GM18505 (cell line): ENCODE measurements at regions not wholly inside any gene's neighbourhood (a gene's known extent, or its start where the extent isn't known, plus 50 kb on each side); places are given as distances from the start of the nearest gene placed in this dataset.

ENCODE experiments used
- ATAC-seq: cut with Tn5 transposase; IDR thresholded peaks from one replicate; pipeline ENCODE4 v1.9.1; 2021; ENCODE audit not compliant: unreplicated experiment
- POLR2A ChIP-seq: IDR thresholded peaks from 4 replicates; pipeline ENCODE4 v1.6.1; 2011; ENCODE audit warnings: borderline replicate concordance; ENCODE audit not compliant: insufficient read depth, insufficient read length; ENCODE audit errors: extremely low read depth

DNA sequence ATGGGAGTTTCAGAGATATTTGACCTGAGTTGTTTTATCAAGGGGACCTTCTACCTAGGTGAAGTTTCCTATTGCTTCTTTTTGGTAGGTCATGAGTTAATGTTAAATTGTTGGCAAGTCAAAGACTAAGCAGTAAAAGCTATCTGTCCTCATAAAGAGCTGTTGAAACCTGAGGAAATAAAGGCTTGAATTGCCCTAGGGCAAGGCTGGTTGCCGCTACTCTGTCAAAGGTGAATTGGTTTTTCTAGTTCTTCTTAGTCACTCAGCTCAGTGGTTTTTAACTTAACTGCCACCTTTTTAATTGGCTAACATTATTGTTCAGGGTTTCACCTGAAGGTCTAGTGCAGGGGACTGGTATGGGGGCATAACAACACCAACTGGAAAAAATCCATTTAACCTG, 441.6 kb upstream of the FBXO33 start:
- no peak for TF ChIP-seq POLR2A
- ATAC-seq = no peak

DNA sequence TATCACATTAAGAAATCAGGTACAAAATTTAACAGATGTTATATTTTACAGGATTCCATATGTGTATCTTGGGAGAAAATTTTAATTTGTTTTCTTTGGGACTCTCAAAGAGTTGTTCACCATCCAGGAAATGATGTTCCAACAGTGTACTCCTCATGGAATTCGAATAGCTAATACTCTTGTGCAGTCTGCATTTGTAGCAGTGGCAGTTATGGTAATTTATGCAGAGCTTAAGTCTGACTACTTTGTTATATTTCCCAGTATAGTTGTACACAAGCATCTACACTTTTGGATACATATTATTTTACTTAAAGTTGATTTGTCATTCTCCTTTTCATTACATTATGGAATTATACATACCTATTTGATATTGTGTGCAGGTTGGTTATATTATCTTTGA, 436.7 kb upstream of the FBXO33 start:
- no peak for ATAC-seq
- no peak for TF ChIP-seq POLR2A

DNA sequence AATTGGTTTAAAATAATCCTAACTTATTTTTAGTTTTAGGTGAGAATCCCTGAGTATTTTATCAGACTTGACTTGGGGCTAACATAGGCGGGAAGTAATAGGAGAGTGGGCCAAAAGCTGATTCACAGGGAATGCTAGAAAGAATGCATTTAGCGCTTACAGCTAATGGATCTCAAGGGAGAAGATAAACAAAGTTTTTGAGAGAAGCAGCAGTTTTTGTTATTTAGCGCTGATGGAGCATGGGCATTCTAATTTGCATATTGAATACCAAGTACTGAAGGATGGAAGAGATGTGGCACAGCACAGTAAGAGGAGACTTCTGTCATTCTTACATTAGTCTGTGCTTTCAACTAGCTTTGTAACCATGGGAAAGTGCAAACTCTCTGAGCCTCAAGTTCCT, 436.0 kb upstream of the FBXO33 start:
- no peak for TF ChIP-seq POLR2A
- no peak for ATAC-seq

DNA sequence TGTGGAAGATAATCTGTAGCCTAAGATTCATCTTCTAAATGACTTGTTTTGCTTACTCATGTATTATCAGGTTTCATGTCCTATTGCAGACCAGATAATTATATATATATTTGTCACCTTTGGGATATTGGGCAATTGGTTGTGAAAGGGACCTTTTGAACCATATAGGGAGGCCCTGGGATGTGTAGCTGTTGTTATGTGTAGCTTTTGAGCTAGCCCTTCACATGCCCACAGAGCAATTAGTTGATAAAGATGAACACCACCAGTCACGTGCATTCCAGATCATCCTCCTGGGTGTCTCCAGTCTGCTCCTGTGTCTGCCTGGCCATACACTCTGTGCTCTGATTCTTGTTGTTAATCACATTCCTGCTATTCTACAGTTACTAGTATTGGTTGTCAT, 431.2 kb upstream of the FBXO33 start:
- no peak for TF ChIP-seq POLR2A
- ATAC-seq = no peak

DNA sequence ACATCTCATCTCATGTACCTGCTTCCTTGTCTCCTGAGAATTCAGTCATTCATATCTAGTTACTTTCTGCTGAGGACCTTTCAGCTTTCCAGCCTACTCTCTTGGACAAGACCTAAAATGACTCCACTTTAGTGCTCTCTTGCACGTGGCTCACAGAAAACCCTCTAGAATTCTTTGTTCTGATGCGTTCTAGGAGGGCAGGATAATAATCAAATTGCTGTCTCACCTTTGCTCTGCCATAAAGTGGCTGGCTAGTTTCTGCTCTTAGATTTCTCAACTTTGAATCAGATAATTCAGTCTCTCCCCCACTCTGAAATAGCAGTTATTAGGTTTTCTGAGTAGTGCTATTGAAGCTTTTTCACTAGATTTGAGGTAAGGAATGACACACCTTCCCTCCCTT, 429.5 kb upstream of the FBXO33 start:
- no peak for ATAC-seq
- no peak for TF ChIP-seq POLR2A

DNA sequence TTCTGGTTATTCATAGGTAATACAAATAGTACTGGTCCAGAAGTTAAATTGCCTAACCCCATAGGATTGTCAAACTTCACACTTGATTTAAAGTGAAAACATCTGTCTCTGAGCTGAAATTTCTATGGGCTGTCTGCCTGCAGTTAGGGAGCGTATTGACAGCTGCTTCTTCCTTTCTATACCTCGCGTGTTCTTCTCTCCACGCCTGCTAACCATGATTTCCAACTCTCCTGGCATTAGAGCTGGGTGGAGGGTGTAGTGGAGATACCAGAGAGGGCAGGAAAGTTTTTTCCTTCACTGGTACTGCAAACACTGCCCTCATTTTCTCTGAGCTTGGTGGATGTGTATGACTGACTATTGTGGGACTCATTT, 429.0 kb upstream of the FBXO33 start:
- ATAC-seq = no peak
- no peak for TF ChIP-seq POLR2A

DNA sequence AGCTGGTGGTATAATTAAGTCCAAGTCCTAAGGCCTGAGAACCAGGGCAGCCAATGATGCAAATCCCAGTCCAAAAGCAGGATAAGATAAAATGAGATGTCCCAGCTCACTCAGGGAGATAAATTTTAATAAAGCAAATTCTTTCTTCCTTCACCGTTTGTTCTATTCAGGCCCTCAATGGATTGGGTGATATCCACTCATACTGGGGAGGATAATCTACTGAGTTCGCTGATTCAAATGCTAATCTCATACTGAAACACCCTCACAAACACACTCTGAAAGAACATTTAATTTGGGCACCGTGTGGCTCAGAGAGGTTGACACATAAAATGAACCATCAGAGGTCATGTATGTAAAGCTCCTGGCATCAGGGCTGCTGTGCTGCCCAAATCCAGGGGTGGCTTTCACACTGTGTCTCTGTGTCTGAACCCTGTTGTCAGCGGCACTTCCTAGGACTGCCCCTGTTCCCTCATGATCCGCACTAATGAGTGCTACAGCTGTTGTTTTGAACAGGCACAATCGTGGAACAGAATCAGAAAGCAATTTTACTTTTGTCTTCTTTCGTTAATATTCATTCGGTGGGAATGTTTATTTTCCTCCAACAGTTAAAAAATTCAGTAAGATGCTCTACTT, 428.5 kb upstream of the FBXO33 start:
- ATAC-seq = no peak

DNA sequence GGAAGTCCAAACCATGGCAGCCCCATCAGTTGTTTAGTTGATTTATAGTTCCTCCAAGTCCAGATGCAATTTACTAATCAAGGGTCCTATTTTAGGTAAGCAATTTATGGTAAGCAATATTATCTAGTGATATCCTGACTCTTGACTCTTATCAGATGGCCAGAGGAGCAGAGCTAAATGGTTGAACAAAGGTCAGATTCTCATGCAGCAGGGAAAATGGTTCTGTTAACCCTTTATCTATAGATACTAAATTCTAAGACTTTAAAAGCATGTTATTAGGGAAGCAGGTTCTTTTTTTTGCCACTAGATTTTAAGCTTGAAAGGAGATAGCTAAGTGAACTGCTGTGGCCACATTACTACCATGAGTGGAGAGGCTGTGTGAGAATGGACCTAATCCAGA, 427.1 kb upstream of the FBXO33 start:
- no peak for TF ChIP-seq POLR2A
- ATAC-seq = no peak

More for the DNA sequence above, 428.5 kb upstream of the FBXO33 start:
- TF ChIP-seq POLR2A = no peak

DNA sequence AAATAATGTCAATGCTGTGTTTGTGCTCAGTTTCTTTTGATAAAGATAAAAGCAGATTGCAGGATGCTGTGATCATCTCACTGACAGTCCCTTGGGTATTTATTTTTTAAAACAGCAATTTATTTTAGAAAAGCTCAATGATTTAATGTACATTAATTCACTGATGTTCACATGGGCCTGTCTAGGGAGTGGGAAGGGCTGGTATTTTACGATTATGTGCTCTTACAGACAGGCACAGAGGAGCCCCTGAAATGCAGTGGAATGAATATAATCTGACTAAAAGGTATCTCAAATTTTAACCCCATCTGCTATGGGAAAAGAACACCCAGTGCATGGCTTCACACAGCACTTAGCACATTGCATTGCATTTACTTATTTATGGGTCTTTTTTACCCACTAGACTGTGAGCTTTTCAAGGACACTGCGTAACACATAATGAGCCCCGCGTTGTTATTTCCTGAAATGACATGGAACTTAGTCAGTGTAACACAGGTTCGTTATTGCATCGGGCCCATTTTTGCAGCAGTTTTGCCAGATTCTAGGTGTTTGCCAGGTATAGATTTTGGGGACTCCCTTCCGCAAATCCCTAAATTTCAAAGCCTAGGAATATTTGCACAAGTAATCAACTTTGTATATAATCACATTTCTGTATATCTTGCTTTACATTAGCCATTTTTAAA, 425.3 kb upstream of the FBXO33 start:
- TF ChIP-seq POLR2A = no peak
- ATAC-seq = no peak

DNA sequence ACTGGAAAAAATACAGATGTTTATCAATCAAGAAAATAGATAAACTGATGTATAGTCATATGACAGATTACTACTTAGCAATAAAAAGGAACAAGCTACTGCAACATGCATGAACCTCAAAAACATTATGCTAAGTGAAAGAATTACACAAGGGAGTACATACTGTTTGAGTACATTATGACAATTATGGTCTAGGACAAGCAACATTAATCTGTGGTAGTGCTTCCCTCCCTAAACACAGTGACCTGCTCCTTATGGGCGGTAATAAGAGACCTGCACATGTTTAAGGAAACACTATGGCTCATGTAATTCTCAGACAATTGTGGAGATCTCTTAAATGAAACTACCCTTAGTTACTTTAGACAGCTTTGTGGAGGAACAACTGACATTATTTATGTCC, 421.2 kb upstream of the FBXO33 start:
- no peak for TF ChIP-seq POLR2A
- no peak for ATAC-seq

DNA sequence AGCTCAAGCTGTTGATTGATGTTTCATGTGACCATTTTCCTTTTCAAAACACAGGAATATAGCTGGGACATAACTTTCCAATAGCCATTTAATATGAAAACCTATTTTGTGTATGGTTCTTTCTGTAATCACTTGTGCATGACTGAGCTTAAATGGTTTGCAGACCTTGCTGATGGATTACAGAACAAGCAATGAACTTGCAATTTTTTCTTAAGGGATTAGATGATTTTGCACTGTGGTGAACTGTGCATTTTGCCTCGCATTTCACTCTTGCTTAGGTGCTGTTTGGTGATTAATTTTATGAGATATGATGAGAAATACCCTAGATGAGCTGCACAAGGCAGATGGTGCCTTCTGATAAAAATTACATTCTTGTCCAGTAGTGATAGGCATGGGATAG, 419.0 kb upstream of the FBXO33 start:
- TF ChIP-seq POLR2A = no peak

DNA sequence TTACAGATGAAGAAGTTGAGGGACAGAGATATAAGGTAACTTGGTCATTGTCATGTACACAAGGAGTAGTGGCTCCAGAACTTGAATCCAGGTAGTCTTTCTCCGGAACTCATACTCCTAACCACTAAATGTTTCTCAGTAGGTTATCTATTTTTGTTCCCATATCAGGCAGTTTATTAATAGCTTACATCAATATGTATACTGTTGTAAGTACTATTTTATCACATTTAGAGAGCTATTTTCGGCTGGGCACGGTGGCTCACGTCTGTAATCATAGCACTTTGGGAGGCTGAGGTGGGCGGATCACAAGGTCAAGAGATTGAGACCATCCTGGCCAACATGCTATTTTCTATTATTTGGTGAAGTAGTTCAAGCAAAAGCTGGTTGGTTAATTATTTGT, 415.6 kb upstream of the FBXO33 start:
- no peak for TF ChIP-seq POLR2A
- ATAC-seq = no peak

More for the DNA sequence above, 419.0 kb upstream of the FBXO33 start:
- ATAC-seq = no peak

DNA sequence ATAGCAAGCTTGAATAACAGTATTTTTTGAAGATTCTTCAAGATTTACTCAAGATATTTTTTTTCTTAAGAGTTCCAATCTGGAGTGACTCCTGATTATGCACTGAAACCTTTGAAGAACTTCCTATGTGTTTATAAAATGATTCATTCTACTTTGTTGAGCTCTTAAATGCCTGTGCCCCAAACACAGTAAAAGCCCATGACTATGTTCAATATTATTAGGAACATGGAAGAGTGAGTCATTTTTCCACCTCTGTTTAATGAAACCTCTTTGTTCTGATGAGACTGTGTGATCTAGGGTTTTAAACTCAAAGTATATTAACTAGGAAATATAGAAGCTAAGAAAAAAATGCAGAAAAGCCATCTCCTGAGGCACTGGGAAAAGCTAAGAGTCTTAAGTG, 415.0 kb upstream of the FBXO33 start:
- TF ChIP-seq POLR2A = no peak

DNA sequence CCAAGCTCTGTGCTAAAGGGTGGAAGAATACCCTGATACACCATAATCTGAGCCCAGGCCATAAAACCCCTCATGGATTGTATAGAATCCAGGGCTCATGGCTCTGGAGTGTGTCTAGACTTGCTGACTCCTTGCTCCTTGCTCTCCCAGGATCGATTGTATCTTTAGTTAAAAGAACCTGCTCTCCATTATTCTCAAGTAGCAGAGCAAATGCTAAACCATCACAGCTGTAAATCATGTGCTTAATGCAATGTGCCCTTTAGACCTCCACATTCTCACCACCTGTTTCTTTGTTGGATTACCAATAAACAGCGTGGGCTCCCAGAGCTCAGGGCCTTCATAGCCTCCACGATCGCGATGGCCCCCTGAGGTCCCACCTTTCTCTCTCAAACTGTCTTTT, 411.6 kb upstream of the FBXO33 start:
- no peak for ATAC-seq
- no peak for TF ChIP-seq POLR2A

More for the DNA sequence above, 415.0 kb upstream of the FBXO33 start:
- ATAC-seq = no peak

DNA sequence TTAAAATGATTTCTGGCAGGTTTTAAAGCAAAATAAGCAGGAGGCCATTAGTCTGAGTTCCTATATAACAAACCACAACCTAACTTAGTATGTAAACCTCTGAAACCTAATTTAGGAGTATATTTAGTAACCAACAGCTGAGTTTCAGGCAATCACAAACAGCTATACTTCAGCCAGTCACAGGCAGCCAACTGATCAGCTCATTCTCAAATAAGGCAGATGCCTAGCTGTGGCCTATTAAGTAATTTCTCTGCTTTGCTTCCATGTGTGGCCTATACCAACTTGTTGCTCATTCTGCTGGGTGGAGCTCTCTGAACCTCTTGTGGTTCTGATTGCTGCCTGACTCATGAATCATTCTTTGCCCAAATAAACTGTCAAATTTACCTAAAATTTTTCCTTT, 408.9 kb upstream of the FBXO33 start:
- TF ChIP-seq POLR2A = no peak
- ATAC-seq = no peak

DNA sequence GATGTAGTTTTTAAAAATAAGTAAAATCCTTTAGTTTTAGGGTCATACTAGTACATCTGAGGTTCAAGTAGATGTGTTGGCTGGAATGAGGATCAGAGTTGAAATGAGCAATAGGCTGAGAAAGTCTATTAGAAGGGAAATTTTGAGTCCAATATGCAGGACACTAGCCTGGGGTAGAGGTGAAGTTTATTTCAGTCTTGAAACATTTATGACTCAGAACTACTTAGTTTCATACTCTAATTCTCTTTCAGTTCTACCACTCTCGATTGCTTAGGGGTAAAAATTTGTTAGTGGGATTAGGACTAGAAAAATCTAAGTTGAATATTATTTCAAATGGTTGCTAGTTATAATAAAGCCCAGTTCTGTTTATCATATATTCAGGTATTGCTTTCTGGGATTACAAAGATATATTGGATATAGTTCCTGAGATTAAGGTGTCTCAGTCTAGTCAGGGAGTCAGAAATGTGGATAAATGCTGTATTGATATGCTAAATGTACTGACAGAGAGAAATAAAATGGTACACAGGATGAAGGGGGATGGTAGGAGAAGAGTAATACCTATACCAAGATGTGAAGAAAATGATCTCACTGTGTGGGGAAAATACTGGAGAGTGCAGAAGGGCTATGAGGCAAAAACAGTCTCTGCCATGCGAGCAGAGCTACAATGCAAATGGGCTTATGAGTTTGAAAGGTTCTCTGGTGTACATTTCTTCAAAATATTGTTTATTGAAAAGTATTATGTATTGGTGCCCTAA, 395.8 kb upstream of the FBXO33 start:
- no peak for TF ChIP-seq POLR2A
- peak; percentile 93 for ATAC-seq
